ENCODE measurements at regions not wholly inside any gene's neighbourhood (a gene's known extent, or its start where the extent isn't known, plus 50 kb on each side); places are given as distances from the start of the nearest gene placed in this dataset.

DNA sequence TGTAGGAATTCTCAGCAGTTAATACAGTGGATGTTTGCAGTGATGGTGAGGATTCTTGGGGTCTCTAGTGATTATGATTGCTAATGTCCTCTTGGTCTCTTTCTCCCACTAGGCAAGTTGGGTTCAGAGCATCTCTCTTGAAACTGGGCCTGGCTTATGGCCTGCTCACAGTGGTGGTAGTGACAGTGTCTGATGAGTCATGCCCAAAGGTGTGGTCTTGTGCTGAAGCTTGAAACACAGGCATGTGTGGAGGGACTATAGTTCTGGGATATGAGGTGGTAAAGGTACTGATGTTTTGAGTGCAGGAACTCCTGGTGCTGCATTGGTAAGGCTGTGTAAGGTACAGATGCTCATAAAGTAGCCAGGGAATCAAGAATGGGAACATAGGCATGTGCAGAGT is 231.1 kb downstream of the FAM170A start:
- Histone ChIP-seq H3K36me3 (no peaks in the 10 kb centered on the region), H3K4me1 (ENCODE audit: insufficient read depth) (no peaks in the 10 kb centered on the region), H3K27ac (no peak overlapping the region), H3K27me3 (no peaks in the 10 kb centered on the region), H3K4me3 (no peak overlapping the region), H3K9me3 (no peaks in the 10 kb centered on the region)
- TF ChIP-seq CTCF (IDR thresholded peaks at IDR 0.05): no peak
- no peak for TF ChIP-seq EP300 (IDR thresholded peaks at IDR 0.05)
- TF ChIP-seq POLR2A (IDR thresholded peaks at IDR 0.05): no peak
- intact Hi-C loops (cut with DNase I): no loop called here
- no peak for DNase-seq

- 42 to 56% (median 43%) methylated on average over 4 of the region's 4 CpGs for WGBS, 3 donors
- intact Hi-C loops (cut with DNase I): no loop called here
- Histone ChIP-seq H3K27me3 (no peaks in the 10 kb centered on the region), H3K36me3 (no peaks in the 10 kb centered on the region), H3K9me3 (no peaks in the 10 kb centered on the region), H3K4me3 (no peak overlapping the region), H3K27ac (no peak overlapping the region), H3K4me1 (ENCODE audit: insufficient read depth) (no peaks in the 10 kb centered on the region)
- no peak for DNase-seq
- no peak for TF ChIP-seq POLR2A (IDR thresholded peaks at IDR 0.05)
- no peak for TF ChIP-seq EP300 (IDR thresholded peaks at IDR 0.05)
- no peak for TF ChIP-seq CTCF (IDR thresholded peaks at IDR 0.05)
Measured at GRCh38 chr5:119862619-119863018, 233.3 kb downstream of the FAM170A start.

- no peak for TF ChIP-seq POLR2A (IDR thresholded peaks at IDR 0.05)
- TF ChIP-seq EP300 (IDR thresholded peaks at IDR 0.05): no peak
- TF ChIP-seq CTCF (IDR thresholded peaks at IDR 0.05): no peak
Measured at GRCh38 chr5:119864286-119864685, 234.9 kb downstream of the FAM170A start.

DNA sequence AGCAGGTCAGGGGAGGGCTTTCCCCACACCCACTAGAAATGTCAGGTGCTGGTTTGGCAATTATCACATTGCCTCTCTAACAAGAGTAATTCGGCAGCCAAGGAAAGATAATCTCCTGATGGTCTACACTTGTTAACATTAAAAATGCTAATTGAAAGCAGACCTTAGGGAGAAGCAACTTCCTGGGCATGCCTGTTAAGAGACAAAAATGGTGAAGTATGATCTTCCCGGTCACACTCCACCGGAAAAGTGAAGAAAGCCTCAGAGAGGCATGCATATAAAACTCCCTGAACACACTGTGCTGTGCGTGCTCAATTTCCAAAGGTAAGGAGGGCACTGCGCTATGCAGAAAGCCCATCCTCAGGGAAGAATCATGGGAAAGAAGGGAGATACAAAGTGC is 244.3 kb downstream of the FAM170A start:
- no peaks in the 10 kb centered on the region for H3K9me3 ChIP-seq
- intact Hi-C loops (cut with DNase I): no loop called here
- no peaks in the 10 kb centered on the region for H3K27me3 ChIP-seq
- no peak overlapping the region for H3K27ac ChIP-seq
- no peak overlapping the region for H3K4me3 ChIP-seq
- DNase-seq: no peak
- TF ChIP-seq POLR2A (IDR thresholded peaks at IDR 0.05): no peak
- H3K4me1 ChIP-seq (ENCODE audit: insufficient read depth): no peaks in the 10 kb centered on the region
- H3K36me3 ChIP-seq: no peaks in the 10 kb centered on the region
- WGBS, 3 donors: 74 to 75% (median 74%) methylated on average over 5 of the region's 5 CpGs

More at GRCh38 chr5:119864286-119864685, 234.9 kb downstream of the FAM170A start:
- no peaks in the 10 kb centered on the region for H3K36me3 ChIP-seq
- no peaks in the 10 kb centered on the region for H3K9me3 ChIP-seq
- H3K4me3 ChIP-seq: no peak overlapping the region
- intact Hi-C loops (cut with DNase I): no loop called here
- H3K27ac ChIP-seq: no peak overlapping the region
- no peaks in the 10 kb centered on the region for H3K27me3 ChIP-seq
- no peaks in the 10 kb centered on the region for H3K4me1 ChIP-seq (ENCODE audit: insufficient read depth)
- DNase-seq: no peak

DNA sequence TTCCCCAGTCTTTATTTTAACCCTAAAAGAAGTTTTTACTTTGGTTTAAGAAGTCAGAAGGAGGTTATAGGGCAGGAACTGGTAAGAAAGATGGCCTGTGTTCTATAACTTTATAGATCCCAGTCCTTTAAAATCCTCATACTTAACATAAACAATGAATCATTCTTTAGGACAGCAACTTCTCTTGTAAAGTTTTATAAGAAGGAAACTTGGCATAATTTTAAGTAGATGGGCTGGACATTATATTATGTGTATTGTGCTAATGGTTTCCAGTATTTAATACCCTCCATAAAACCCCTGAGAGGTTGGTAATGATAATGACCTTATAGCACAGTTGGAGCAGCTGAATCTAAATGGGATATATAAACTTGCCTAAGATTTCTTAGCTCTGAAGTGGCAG is 247.2 kb downstream of the FAM170A start:
- intact Hi-C loops (cut with DNase I): no loop called here
- no peaks in the 10 kb centered on the region for H3K27me3 ChIP-seq
- no peaks in the 10 kb centered on the region for H3K9me3 ChIP-seq
- no peak overlapping the region for H3K27ac ChIP-seq
- TF ChIP-seq POLR2A (IDR thresholded peaks at IDR 0.05) (no peak), CTCF (IDR thresholded peaks at IDR 0.05) (no peak), EP300 (IDR thresholded peaks at IDR 0.05) (no peak)
- H3K4me3 ChIP-seq: no peak overlapping the region
- no peaks in the 10 kb centered on the region for H3K4me1 ChIP-seq (ENCODE audit: insufficient read depth)
- H3K36me3 ChIP-seq: no peaks in the 10 kb centered on the region
- DNase-seq: no peak
